ENCODE measurements at regions not wholly inside any gene's neighbourhood (a gene's known extent, or its start where the extent isn't known, plus 50 kb on each side); places are given as distances from the start of the nearest gene placed in this dataset.

DNA sequence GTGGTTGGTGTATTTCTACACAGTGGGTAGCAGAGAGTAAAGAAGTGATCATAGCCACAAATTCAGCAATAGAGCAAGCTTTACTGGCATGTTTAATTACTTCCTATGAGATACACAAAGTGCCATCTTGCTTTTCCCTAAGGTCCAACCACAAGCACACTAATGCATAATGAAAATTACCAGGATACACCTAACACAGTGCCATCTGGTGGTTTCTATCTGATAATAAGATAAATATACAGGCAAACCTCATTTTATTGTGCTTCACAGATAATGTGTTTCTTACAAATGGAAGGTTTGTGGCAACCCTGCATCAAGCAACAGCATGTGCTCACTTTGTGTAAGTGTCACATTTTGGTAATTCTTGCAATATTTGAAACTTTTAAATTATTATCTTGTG is 223.0 kb downstream of the NSUN3 start:
- CTCF ChIA-PET: interaction anchor here (1.0 kb wide), 1 partner anchor 9 kb away, joined by 3 read pairs; no protein-coding TSS in a partner anchor
- H3K27ac Mint-ChIP-seq: no peak overlapping the region
- H3K4me3 Mint-ChIP-seq: no peak overlapping the region
- no peaks in the 10 kb centered on the region for H3K9me3 Mint-ChIP-seq
- no peaks in the 10 kb centered on the region for H3K36me3 Mint-ChIP-seq (ENCODE audit: low read depth)
- no peak for DNase-seq
- POLR2A ChIA-PET: no interaction called here
- no peaks in the 10 kb centered on the region for H3K27me3 Mint-ChIP-seq
- H3K4me1 Mint-ChIP-seq: no peaks in the 10 kb centered on the region

DNA sequence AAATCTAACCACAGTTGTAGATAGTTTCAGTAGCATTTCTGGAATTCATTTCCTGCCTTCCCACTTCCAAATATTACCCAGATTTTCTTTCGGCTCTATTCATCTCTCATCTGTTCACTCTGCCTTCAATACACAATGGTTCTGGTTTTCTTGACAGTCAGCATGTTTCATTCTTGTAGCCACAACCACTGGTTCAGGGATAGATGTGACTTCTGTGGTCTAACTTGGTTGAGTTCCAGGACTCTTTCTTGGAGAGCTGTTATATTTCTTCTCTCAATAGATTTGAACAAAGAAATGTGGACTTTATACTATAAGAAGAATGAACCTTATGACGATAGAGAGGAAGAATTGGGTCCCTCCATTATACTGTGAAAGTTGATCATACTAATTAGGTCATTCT is 228.8 kb downstream of the NSUN3 start:
- Mint-ChIP-seq H3K9me3 (no peaks in the 10 kb centered on the region), H3K4me1 (no peaks in the 10 kb centered on the region), H3K27me3 (peaks cover 2% of the 10 kb centered on the region), H3K27ac (no peak overlapping the region), H3K36me3 (ENCODE audit: low read depth) (no peaks in the 10 kb centered on the region), H3K4me3 (no peak overlapping the region)
- ChIA-PET CTCF (no interaction called here), POLR2A (no interaction called here)
- no peak for DNase-seq

DNA sequence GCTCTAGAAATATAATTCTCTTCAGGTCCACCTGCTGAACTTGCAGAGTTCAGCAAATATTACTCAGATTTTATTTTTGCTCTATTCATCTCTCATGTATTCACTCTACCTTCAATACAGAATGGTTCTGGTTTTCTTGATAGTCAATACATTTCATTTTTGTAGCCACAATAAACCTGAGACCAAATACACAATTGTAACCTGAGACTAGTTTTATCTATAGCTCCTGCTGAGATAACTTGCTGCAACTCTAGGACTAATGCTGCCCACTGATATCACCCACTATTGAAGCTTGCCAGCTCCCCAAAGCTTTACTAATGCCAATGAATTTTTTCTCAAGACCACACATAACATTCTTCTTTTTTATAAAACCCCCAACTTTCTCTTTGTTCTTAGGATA is 229.3 kb downstream of the NSUN3 start:
- no peaks in the 10 kb centered on the region for H3K4me1 Mint-ChIP-seq
- peaks cover 2% of the 10 kb centered on the region for H3K27me3 Mint-ChIP-seq
- ChIA-PET CTCF (interaction anchor here (0.7 kb wide), 1 partner anchor 28 kb away, joined by 3 read pairs; no protein-coding TSS in a partner anchor), POLR2A (no interaction called here)
- no peak for DNase-seq
- H3K36me3 Mint-ChIP-seq (ENCODE audit: low read depth): no peaks in the 10 kb centered on the region
- no peak overlapping the region for H3K4me3 Mint-ChIP-seq
- no peak overlapping the region for H3K27ac Mint-ChIP-seq
- no peaks in the 10 kb centered on the region for H3K9me3 Mint-ChIP-seq

DNA sequence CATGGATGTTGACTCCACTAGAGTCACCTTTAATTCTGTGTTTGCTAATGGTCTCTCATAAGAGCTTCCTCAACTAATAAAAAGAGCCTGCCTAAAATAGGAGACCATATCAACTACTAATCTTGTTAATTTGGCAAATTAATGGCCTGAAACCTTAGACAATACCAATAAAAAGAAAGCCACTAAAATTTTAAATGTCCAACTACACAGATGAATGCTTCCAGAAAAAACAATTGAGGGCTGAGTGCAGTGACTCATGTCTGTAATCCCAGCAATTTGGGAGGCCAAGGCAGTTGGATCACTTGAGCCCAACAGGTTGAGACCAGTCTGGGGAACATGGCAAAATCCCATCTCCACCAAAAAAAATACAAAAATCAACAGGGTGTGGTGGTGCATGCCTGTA is 230.9 kb downstream of the NSUN3 start:
- CTCF ChIA-PET: no interaction called here
- Mint-ChIP-seq H3K27ac (no peak overlapping the region), H3K36me3 (ENCODE audit: low read depth) (no peaks in the 10 kb centered on the region)

DNA sequence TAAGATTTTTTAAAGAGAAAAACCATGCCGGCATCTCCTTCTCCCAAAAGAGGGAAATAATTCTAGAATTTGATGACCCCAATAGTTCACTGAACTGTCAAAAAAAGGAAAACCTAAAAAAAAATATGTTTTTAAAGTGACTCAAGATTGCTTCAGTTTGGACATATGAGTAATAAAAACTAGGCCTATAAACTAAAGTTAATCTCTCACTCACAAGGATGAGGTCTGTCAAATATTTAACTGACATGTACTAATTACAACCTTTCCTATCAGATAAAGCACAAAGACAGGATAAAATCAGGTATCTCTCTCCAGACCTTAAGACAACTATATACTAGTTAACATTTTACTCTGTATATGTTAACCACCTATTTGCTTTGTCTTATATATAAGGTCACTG is 231.9 kb downstream of the NSUN3 start:
- Mint-ChIP-seq H3K27ac (no peak overlapping the region), H3K4me3 (no peak overlapping the region), H3K27me3 (peaks cover 2% of the 10 kb centered on the region), H3K4me1 (no peaks in the 10 kb centered on the region), H3K36me3 (ENCODE audit: low read depth) (no peaks in the 10 kb centered on the region), H3K9me3 (no peaks in the 10 kb centered on the region)
- ChIA-PET CTCF (no interaction called here), POLR2A (no interaction called here)
- DNase-seq: no peak

More for the DNA sequence above, 230.9 kb downstream of the NSUN3 start:
- POLR2A ChIA-PET: no interaction called here
- no peak overlapping the region for H3K4me3 Mint-ChIP-seq
- H3K9me3 Mint-ChIP-seq: no peaks in the 10 kb centered on the region
- no peaks in the 10 kb centered on the region for H3K4me1 Mint-ChIP-seq
- DNase-seq: no peak
- H3K27me3 Mint-ChIP-seq: peaks cover 2% of the 10 kb centered on the region

DNA sequence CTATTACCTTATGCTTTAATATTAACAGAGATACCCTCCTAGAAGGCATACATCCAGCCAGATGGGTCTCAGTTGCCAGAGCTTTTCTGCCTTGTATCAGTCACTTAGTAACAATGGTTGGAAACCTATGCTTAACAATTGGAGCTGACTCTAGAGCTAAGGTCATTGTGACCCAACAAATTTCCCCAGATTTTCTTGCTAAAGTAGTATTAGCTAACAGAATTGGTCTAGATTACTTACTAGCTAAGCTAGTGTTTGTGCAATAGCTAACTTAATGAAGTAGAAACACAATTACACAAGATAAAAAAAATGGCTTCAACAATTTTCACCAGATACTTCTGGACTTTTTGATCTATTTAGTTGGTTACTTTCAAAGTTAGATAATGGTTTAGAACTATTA is 236.9 kb downstream of the NSUN3 start:
- H3K27me3 Mint-ChIP-seq: peaks cover 2% of the 10 kb centered on the region
- no peak overlapping the region for H3K4me3 Mint-ChIP-seq
- no peaks in the 10 kb centered on the region for H3K4me1 Mint-ChIP-seq
- POLR2A ChIA-PET: no interaction called here
- no peak for DNase-seq
- CTCF ChIA-PET: no interaction called here
- H3K27ac Mint-ChIP-seq: no peak overlapping the region
- H3K9me3 Mint-ChIP-seq: no peaks in the 10 kb centered on the region
- H3K36me3 Mint-ChIP-seq (ENCODE audit: low read depth): no peaks in the 10 kb centered on the region

DNA sequence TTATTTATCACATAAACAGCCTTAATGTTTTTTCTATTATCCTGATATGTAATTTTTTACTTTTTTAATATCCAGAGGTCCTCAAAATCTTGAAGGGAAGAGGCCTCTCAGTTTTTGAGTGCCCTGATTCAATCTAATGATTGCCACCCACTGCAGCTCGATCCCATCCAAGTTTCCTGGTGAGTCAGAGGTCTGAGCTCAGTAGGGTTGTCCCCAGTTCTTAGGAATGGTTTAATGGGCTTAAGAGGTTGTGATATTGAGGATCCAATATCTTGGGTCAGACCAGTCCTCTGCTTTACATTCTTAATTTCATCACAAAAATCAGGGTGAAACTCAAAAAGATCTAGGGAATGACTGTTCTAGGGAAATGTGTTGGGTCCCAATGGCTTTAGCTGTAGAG is 238.5 kb downstream of the NSUN3 start:
- Mint-ChIP-seq H3K27ac (no peak overlapping the region), H3K27me3 (no peaks in the 10 kb centered on the region), H3K4me1 (no peaks in the 10 kb centered on the region), H3K4me3 (no peak overlapping the region), H3K36me3 (ENCODE audit: low read depth) (no peaks in the 10 kb centered on the region), H3K9me3 (no peaks in the 10 kb centered on the region)
- DNase-seq: no peak
- POLR2A ChIA-PET: no interaction called here
- CTCF ChIA-PET: interaction anchor here (1.1 kb wide), 1 partner anchor 156 kb away, joined by 3 read pairs; no protein-coding TSS in a partner anchor

DNA sequence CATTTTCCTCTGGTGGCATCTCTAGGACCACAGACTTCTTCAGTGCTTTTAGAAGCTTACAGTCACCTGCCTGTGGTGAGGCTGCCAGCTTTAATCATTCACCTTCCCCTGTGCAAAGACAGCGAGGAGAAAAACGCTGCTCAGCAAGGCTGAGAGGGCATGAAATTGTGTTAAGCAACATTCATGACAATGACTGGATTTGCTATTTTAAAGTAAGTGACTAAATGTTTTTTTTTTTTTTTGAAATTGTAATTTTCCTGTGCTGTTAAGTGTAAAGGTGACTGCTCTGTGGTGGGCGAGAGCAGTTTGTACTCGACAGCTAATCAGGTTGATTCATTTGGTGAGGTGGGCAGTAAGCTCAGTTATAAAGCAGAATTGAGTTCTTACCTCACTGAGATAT is 240.4 kb downstream of the NSUN3 start:
- ChIA-PET POLR2A (no interaction called here), CTCF (interaction anchor here (0.7 kb wide), 1 partner anchor 14 kb away, joined by 4 read pairs; no protein-coding TSS in a partner anchor)
- Mint-ChIP-seq H3K4me1 (no peaks in the 10 kb centered on the region), H3K27ac (no peak overlapping the region), H3K27me3 (no peaks in the 10 kb centered on the region), H3K4me3 (no peak overlapping the region), H3K9me3 (no peaks in the 10 kb centered on the region), H3K36me3 (ENCODE audit: low read depth) (no peaks in the 10 kb centered on the region)
- DNase-seq: no peak

DNA sequence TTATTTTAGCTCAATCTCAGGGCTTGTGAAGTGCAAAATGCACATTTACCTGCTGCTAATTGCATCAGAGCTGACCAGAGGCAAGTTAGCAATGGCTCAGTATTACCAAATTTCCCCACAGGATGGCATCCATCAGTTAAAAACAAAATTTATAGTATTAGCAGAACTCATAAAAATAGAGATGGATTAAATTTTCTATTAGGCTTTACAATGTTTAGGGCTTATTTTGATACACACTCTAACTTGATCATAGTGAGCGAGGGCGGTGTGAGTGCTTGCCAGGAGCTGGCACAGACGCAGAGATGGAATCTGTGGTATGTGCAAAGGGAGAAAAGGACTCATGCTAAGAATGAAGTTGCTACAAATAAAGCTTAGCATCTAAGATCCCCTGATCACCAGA is 241.0 kb downstream of the NSUN3 start:
- H3K4me1 Mint-ChIP-seq: no peaks in the 10 kb centered on the region
- no peak overlapping the region for H3K27ac Mint-ChIP-seq
- ChIA-PET CTCF (no interaction called here), POLR2A (no interaction called here)
- no peak for DNase-seq
- no peaks in the 10 kb centered on the region for H3K36me3 Mint-ChIP-seq (ENCODE audit: low read depth)
- H3K27me3 Mint-ChIP-seq: no peaks in the 10 kb centered on the region
- H3K4me3 Mint-ChIP-seq: no peak overlapping the region
- no peaks in the 10 kb centered on the region for H3K9me3 Mint-ChIP-seq

DNA sequence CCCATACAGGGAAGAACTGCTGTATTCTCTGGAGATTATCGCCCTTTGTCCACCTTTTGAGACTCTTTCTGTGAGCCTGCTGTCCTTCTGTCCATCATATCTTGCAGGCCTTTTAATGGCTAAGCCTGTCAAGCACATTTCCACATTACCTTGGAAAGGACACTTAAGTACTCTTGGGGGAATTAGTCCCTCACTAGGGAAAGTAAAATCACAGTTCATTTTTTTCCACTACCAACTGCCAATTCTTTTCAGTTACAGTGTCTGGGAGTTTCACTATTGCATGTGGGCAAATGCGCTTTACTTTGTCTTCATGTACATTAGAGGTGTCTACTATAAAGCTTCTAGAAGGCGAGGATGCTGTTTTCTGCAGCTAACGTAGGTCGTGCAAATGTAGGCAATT is 242.1 kb downstream of the NSUN3 start:
- no peaks in the 10 kb centered on the region for H3K4me1 Mint-ChIP-seq
- ChIA-PET CTCF (no interaction called here), POLR2A (no interaction called here)
- H3K27me3 Mint-ChIP-seq: no peaks in the 10 kb centered on the region
- H3K4me3 Mint-ChIP-seq: no peak overlapping the region
- no peaks in the 10 kb centered on the region for H3K36me3 Mint-ChIP-seq (ENCODE audit: low read depth)
- no peak overlapping the region for H3K27ac Mint-ChIP-seq
- no peak for DNase-seq
- no peaks in the 10 kb centered on the region for H3K9me3 Mint-ChIP-seq

DNA sequence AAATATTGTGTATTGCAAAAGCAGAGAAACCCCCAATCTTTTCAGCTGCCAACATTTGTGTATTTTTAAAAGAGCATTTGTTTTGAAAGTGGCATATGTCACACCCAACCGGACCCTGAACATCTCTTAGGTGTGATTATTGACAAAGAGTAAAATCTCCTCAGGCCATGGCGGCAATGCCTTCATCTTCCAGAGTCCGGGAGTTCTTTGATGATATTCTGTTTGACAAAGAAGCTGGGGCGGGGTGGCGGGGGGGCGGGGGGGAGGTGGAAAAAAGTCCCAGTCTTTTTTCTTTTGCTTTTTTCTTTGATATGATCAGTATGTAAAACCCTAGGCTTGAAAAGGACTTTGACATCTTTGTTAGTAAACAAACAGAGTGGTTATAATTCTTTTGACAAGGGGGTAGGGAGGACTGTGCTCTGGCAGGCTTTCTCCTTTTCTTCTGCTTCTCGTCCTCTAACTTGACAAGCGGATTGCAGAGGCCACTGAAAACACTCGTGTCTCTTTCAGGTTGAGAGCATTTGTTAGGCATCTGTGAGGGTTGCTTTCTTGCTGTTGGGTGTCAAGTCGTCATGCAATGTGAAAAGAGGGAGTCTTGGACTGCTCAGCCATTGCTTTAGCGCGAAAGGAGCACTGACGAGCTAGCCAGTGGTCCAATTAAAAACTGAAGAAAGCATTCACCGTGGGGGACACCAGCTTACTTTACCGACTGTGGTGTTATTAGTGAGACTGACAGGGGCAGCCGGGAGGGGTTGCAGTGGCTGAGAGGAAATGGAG is 243.2 kb downstream of the NSUN3 start:
- ChIA-PET CTCF (no interaction called here), POLR2A (no interaction called here)
- DNase-seq: no peak
- no peaks in the 10 kb centered on the region for H3K36me3 Mint-ChIP-seq (ENCODE audit: low read depth)
- no peak overlapping the region for H3K4me3 Mint-ChIP-seq
- H3K4me1 Mint-ChIP-seq: no peaks in the 10 kb centered on the region
- H3K27ac Mint-ChIP-seq: no peak overlapping the region
- no peaks in the 10 kb centered on the region for H3K27me3 Mint-ChIP-seq
- no peaks in the 10 kb centered on the region for H3K9me3 Mint-ChIP-seq

DNA sequence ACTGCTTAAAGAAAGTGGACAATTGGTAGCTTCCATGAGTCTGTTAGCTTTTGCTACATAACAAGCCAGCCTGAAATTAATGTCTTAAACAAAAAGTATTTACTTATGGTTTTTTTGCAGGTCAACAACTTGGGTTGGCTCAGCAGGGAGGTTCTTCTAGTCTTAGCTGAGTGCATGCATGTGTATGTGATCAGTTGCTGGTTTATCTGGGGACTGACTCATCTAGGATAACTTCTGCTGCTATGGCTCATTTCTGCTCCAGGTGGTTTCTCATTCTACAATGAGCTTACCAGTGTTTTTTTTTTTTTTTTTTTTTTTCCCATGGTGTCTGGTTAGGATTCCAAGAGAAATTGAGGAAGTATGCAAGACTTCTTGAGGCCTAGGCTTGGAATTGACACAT is 244.7 kb downstream of the NSUN3 start:
- H3K9me3 Mint-ChIP-seq: no peaks in the 10 kb centered on the region
- no peaks in the 10 kb centered on the region for H3K36me3 Mint-ChIP-seq (ENCODE audit: low read depth)
- DNase-seq: no peak
- POLR2A ChIA-PET: no interaction called here
- CTCF ChIA-PET: interaction anchor here (0.7 kb wide), 1 partner anchor 144 kb away, joined by 3 read pairs; no protein-coding TSS in a partner anchor
- H3K4me1 Mint-ChIP-seq: no peaks in the 10 kb centered on the region
- H3K27me3 Mint-ChIP-seq: no peaks in the 10 kb centered on the region
- no peak overlapping the region for H3K4me3 Mint-ChIP-seq
- no peak overlapping the region for H3K27ac Mint-ChIP-seq

DNA sequence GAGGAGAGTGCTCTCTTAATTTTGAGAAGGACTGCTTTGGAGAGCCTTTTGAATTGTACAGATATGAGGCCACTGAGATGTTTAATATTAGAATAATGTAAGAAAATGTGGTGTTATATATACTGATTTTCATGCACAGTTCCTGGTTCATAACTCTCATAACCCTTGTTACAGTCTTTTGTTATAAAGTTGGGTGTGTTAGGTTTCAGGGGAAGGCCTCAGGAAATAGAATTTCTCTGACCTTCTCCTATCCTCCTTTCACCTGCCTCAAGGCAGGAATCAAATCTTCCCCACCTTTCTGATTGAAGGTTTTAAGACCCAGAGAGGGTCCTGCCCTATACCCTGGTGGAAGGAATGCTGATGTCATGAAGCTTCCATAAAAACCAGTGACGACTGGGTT is 245.9 kb downstream of the NSUN3 start:
- H3K9me3 Mint-ChIP-seq: no peaks in the 10 kb centered on the region
- H3K4me3 Mint-ChIP-seq: no peak overlapping the region
- POLR2A ChIA-PET: no interaction called here
- no peaks in the 10 kb centered on the region for H3K36me3 Mint-ChIP-seq (ENCODE audit: low read depth)
- no peak overlapping the region for H3K27ac Mint-ChIP-seq
- no peaks in the 10 kb centered on the region for H3K27me3 Mint-ChIP-seq
- no peak for DNase-seq
- CTCF ChIA-PET: no interaction called here
- H3K4me1 Mint-ChIP-seq: no peaks in the 10 kb centered on the region

All from activated CD4-positive, alpha-beta T cell treated with anti-CD3 and anti-CD28 coated beads, Interleukin-2, amount 10 ng/mL, durations not matched to agents 7 days and 5 days (primary cell).